ENCODE measurements at regions not wholly inside any gene's neighbourhood (a gene's known extent, or its start where the extent isn't known, plus 50 kb on each side); places are given as distances from the start of the nearest gene placed in this dataset.

- no peak for DNase-seq
Measured at GRCh38 chr7:17681965-17682364, 258.3 kb downstream of the SNX13 start.

GRCh38 chr7:17682586-17682985 is 257.7 kb downstream of the SNX13 start:
- no peak for DNase-seq

GRCh38 chr7:17685141-17685540 is 255.2 kb downstream of the SNX13 start:
- DNase-seq, result no peak

GRCh38 chr7:17687361-17687760 is 252.9 kb downstream of the SNX13 start:
- no peak for DNase-seq

- DNase-seq, result no peak
Measured at GRCh38 chr7:17689361-17689902, 250.9 kb downstream of the SNX13 start.

- DNase-seq, result no peak
Measured at GRCh38 chr7:17690030-17690429, 250.3 kb downstream of the SNX13 start.

- DNase-seq, result peak in 15 of 56 donors; percentile 2 to 67 (median 15)
Measured at GRCh38 chr7:17696422-17696821, 243.9 kb downstream of the SNX13 start.

GRCh38 chr7:17697128-17697881 is 243.0 kb downstream of the SNX13 start:
- DNase-seq, result no peak

GRCh38 chr7:17699696-17700095 is 240.6 kb downstream of the SNX13 start:
- DNase-seq, result no peak

GRCh38 chr7:17700138-17700537 is 240.2 kb downstream of the SNX13 start:
- no peak for DNase-seq

- DNase-seq, result no peak
Measured at GRCh38 chr7:17706275-17706674, 234.0 kb downstream of the SNX13 start.

- DNase-seq, result peak in 31 of 56 donors; percentile 1 to 66 (median 11)
Measured at GRCh38 chr7:17706734-17707133, 233.6 kb downstream of the SNX13 start.

GRCh38 chr7:17709127-17709526 is 231.2 kb downstream of the SNX13 start:
- no peak for DNase-seq

- no peak for DNase-seq
Measured at GRCh38 chr7:17709599-17709998, 230.7 kb downstream of the SNX13 start.

- DNase-seq, result no peak
Measured at GRCh38 chr7:17710312-17710711, 230.0 kb downstream of the SNX13 start.

- no peak for DNase-seq
Measured at GRCh38 chr7:17713584-17713983, 226.7 kb downstream of the SNX13 start.

GRCh38 chr7:17716816-17717215 is 223.5 kb downstream of the SNX13 start:
- DNase-seq, result no peak

- DNase-seq, result no peak
Measured at GRCh38 chr7:17719998-17720397, 220.3 kb downstream of the SNX13 start.

GRCh38 chr7:17721736-17722285 is 218.5 kb downstream of the SNX13 start:
- no peak for DNase-seq

GRCh38 chr7:17722798-17723197 is 217.5 kb downstream of the SNX13 start:
- no peak for DNase-seq

- no peak for DNase-seq
Measured at GRCh38 chr7:17725821-17726220, 214.5 kb downstream of the SNX13 start.

- no peak for DNase-seq
Measured at GRCh38 chr7:17732083-17732482, 208.2 kb downstream of the SNX13 start.

Measured in amygdala (tissue), 56 donors.